Erythroblast (primary cell): ENCODE measurements at regions not wholly inside any gene's neighbourhood (a gene's known extent, or its start where the extent isn't known, plus 50 kb on each side); places are given as distances from the start of the nearest gene placed in this dataset.

Experiments
- GATA1 ChIP-seq: IDR thresholded peaks from 2 replicates; pipeline ENCODE4 v1.6.1; 2011; ENCODE audit warnings: low read depth, mild to moderate bottlenecking, control low read depth, low read length, moderate library complexity
- POLR2A ChIP-seq: IDR thresholded peaks from 2 replicates; pipeline ENCODE4 v1.6.1; 2011; ENCODE audit warnings: mild to moderate bottlenecking, low read length

DNA sequence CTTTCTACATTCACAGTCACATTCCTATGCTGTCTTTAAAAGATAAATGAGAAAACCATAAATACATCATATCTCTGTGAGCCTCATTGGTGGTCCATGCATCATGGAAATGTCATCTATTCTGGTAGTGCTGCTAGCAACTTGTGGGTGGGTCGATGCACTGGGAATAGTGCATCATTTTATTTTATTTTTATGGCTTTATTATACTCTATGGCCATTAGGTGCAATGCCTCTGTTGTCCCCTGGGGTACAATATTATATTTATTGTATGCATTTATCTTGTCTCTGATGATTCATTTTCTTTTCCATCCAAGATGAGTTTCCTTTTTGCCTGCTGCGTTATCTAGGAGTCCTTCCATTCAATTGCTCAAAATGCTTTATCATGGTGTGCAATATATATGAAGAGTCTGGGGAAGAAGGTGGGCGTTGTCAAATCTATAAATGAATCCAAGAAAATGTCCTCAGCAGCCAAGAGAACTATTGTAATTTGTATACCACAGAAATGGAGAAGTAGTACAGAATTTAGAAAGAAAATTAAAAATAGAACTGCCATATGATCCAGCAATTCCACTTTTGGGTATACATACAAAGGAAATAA, 324.0 kb downstream of the KCNJ2 start:
- no peak for TF ChIP-seq POLR2A
- no peak for TF ChIP-seq GATA1
